ENCODE measurements at regions not wholly inside any gene's neighbourhood (a gene's known extent, or its start where the extent isn't known, plus 50 kb on each side); places are given as distances from the start of the nearest gene placed in this dataset.
A peak's percentile ranks its signal among the peaks of the same experiment; 100 is the strongest.
"Not testable (repeated sequence)": the region's sequence is repeated elsewhere in the genome, so short reads cannot be mapped to it uniquely, and the experiment has no call there.

GRCh38 chr12:3367750-3368444 is 123.1 kb upstream of the PRMT8 start:
- no peak for DNase-seq (ENCODE audit: low spot score)

- no peak for DNase-seq (ENCODE audit: low spot score)
Measured at GRCh38 chr12:3371018-3371417, 120.0 kb upstream of the PRMT8 start.

- no peak for DNase-seq (ENCODE audit: low spot score)
Measured at GRCh38 chr12:3375326-3375725, 115.7 kb upstream of the PRMT8 start.

- DNase-seq (ENCODE audit: low spot score), result no peak
Measured at GRCh38 chr12:3376779-3377455, 114.1 kb upstream of the PRMT8 start.

GRCh38 chr12:3378655-3379054 is 112.3 kb upstream of the PRMT8 start:
- DNase-seq (ENCODE audit: low spot score), result no peak

- no peak for DNase-seq (ENCODE audit: low spot score)
Measured at GRCh38 chr12:3379079-3379478, 111.9 kb upstream of the PRMT8 start.

- DNase-seq (ENCODE audit: low spot score), result peak; percentile 35
Measured at GRCh38 chr12:3380200-3381043, 110.6 kb upstream of the PRMT8 start.

- no peak for DNase-seq (ENCODE audit: low spot score)
Measured at GRCh38 chr12:3381059-3382047, 109.7 kb upstream of the PRMT8 start.

GRCh38 chr12:3389986-3390385 is 101.0 kb upstream of the PRMT8 start:
- no peak for DNase-seq (ENCODE audit: low spot score)

- not testable (repeated sequence) for DNase-seq (ENCODE audit: low spot score)
Measured at GRCh38 chr12:3397596-3397995, 93.4 kb upstream of the PRMT8 start.

- DNase-seq (ENCODE audit: low spot score), result no peak
Measured at GRCh38 chr12:3398196-3398789, 92.7 kb upstream of the PRMT8 start.

GRCh38 chr12:3405821-3406220 is 85.2 kb upstream of the PRMT8 start:
- DNase-seq (ENCODE audit: low spot score), result no peak

- DNase-seq (ENCODE audit: low spot score), result no peak
Measured at GRCh38 chr12:3407723-3408122, 83.3 kb upstream of the PRMT8 start.

- DNase-seq (ENCODE audit: low spot score), result no peak
Measured at GRCh38 chr12:3409662-3410061, 81.3 kb upstream of the PRMT8 start.

GRCh38 chr12:3416159-3416558 is 74.8 kb upstream of the PRMT8 start:
- DNase-seq (ENCODE audit: low spot score), result no peak

- no peak for DNase-seq (ENCODE audit: low spot score)
Measured at GRCh38 chr12:3416670-3417069, 74.3 kb upstream of the PRMT8 start.

- DNase-seq (ENCODE audit: low spot score), result no peak
Measured at GRCh38 chr12:3417113-3417512, 73.9 kb upstream of the PRMT8 start.

- DNase-seq (ENCODE audit: low spot score), result no peak
Measured at GRCh38 chr12:3417937-3418462, 73.0 kb upstream of the PRMT8 start.

GRCh38 chr12:3418609-3419390 is 72.2 kb upstream of the PRMT8 start:
- DNase-seq (ENCODE audit: low spot score), result peak; percentile 3

- DNase-seq (ENCODE audit: low spot score), result peak; percentile 3
Measured at GRCh38 chr12:3419558-3419957, 71.4 kb upstream of the PRMT8 start.
